BJ (cell line): ENCODE measurements at regions not wholly inside any gene's neighbourhood (a gene's known extent, or its start where the extent isn't known, plus 50 kb on each side); places are given as distances from the start of the nearest gene placed in this dataset.
"Not testable (repeated sequence)": the region's sequence is repeated elsewhere in the genome, so short reads cannot be mapped to it uniquely, and the experiment has no call there.

Experiments used
- CTCF ChIA-PET: fragments of 350-600 bp; formaldehyde crosslinking; extraction: SDS; loops from one replicate; lab custom pipeline; 2021; ENCODE audit warnings: antibody characterized with exemption, inconsistent platforms; lab: Yijun Ruan, JAX
- POLR2A ChIA-PET: fragments of 300-600 bp; sonication (Branson Sonifier 250); formaldehyde crosslinking; extraction: SDS; loops from one replicate; lab custom pipeline; 2021; ENCODE audit warnings: antibody characterized with exemption; lab: Charles Lee
- DNase-seq: peaks from one replicate; pipeline ENCODE4 v3.0.0-alpha.2; 2011; ENCODE audit warnings: low read depth
- H3K27me3 ChIP-seq: 2 replicates; pipeline ENCODE4 v1.6.0; 2011; ENCODE audit warnings: low read length; ENCODE audit not compliant: control insufficient read depth, insufficient read depth
- H3K36me3 ChIP-seq: 2 replicates; pipeline ENCODE4 v1.5.1; 2011; ENCODE audit warnings: low read length; ENCODE audit not compliant: control insufficient read depth, insufficient read depth
- H3K4me3 ChIP-seq: 2 replicates; pipeline ENCODE4 v1.5.1; 2011; ENCODE audit warnings: low read depth, mild to moderate bottlenecking, control low read depth, low read length
- CTCF ChIP-seq: IDR thresholded peaks from 2 replicates; pipeline ENCODE4 v1.5.1; 2011; ENCODE audit warnings: low read depth, mild to moderate bottlenecking, control low read depth, inconsistent platforms, low read length, moderate library complexity; ENCODE audit not compliant: insufficient read depth

- no peak for DNase-seq
- H3K36me3 ChIP-seq, result no peaks in the 10 kb centered on the region
- POLR2A ChIA-PET, result no interaction called here
- H3K27me3 ChIP-seq, result no peaks in the 10 kb centered on the region
- TF ChIP-seq CTCF, result no peak
- H3K4me3 ChIP-seq, result no peak overlapping the region
- CTCF ChIA-PET, result no interaction called here
Observed at GRCh38 chr7:49022448-49022847, 98.1 kb downstream of the CDC14C start.

GRCh38 chr7:49023345-49024328 lies 99.3 kb downstream of the CDC14C start:
- no peaks in the 10 kb centered on the region for H3K36me3 ChIP-seq

GRCh38 chr7:49030221-49030620 lies 105.9 kb downstream of the CDC14C start:
- ChIA-PET CTCF (interaction anchor here (0.6 kb wide), 1 partner anchor 257 kb away, joined by 3 read pairs; no protein-coding TSS in a partner anchor), POLR2A (no interaction called here)
- Histone ChIP-seq H3K27me3 (no peaks in the 10 kb centered on the region), H3K36me3 (no peaks in the 10 kb centered on the region), H3K4me3 (no peak overlapping the region)
- no peak for DNase-seq
- no peak for TF ChIP-seq CTCF

More at GRCh38 chr7:49023345-49024328, 99.3 kb downstream of the CDC14C start:
- POLR2A ChIA-PET, result no interaction called here
- no peak for TF ChIP-seq CTCF
- Histone ChIP-seq H3K27me3 (no peaks in the 10 kb centered on the region), H3K4me3 (no peak overlapping the region)
- no peak for DNase-seq
- CTCF ChIA-PET, result no interaction called here

GRCh38 chr7:49033140-49033539 lies 108.8 kb downstream of the CDC14C start:
- H3K4me3 ChIP-seq, POLR2A ChIA-PET, H3K27me3 ChIP-seq, H3K36me3 ChIP-seq, CTCF ChIA-PET, DNase-seq: not testable (repeated sequence)

GRCh38 chr7:49037346-49038210 lies 113.2 kb downstream of the CDC14C start:
- no peak overlapping the region for H3K4me3 ChIP-seq
- POLR2A ChIA-PET, result no interaction called here
- no peaks in the 10 kb centered on the region for H3K36me3 ChIP-seq
- CTCF ChIA-PET, result no interaction called here
- no peaks in the 10 kb centered on the region for H3K27me3 ChIP-seq
- no peak for TF ChIP-seq CTCF
- no peak for DNase-seq
